Pancreas (tissue), 10 donors: ENCODE measurements at regions not wholly inside any gene's neighbourhood (a gene's known extent, or its start where the extent isn't known, plus 50 kb on each side); places are given as distances from the start of the nearest gene placed in this dataset.

Experiments
- ATAC-seq, 4 donors: fragments of 200-7000 bp; cut with Tn5 transposase; one replicate each; pipeline versions ENCODE4 v1.8.0 to v1.9.1; 2020; ENCODE audit warnings: mild to moderate bottlenecking in 4 of 4, moderate library complexity in 4 of 4
- DNase-seq, 6 donors: peaks; one replicate each; pipeline ENCODE4 v3.0.0-alpha.2; 2020
- FAIRE-seq: peaks from 2 replicates; lab custom pipeline; 2012; peaks lifted over from hg19 to GRCh38; lab: Jason Lieb, UNC
- H3K27ac ChIP-seq, 4 donors: fragments of 200-600 bp; sonication (generic); 1 replicate in 3 of 4; 2 replicates in 1 of 4; pipeline versions ENCODE4 v1.5.0 to v1.8.0; 2020
- H3K27me3 ChIP-seq, 4 donors: fragments of 200-600 bp; one replicate each; pipeline ENCODE4 v1.8.0; 2021
- H3K36me3 ChIP-seq, 3 donors: fragments of 200-600 bp; sonication (generic) in 1 of 3; one replicate each; pipeline versions ENCODE4 v1.5.0 to v1.8.0; 2020 to 2021
- H3K4me1 ChIP-seq, 3 donors: fragments of 200-600 bp; one replicate each; pipeline ENCODE4 v1.8.0; 2021
- H3K4me3 ChIP-seq, 4 donors: fragments of 200-600 bp; sonication (generic) in 2 of 4; one replicate each; pipeline versions ENCODE4 v1.5.0 to v1.8.0; 2020 to 2021
- H3K9me3 ChIP-seq, 4 donors: fragments of 200-600 bp; one replicate each; pipeline ENCODE4 v1.8.0; 2021
- CTCF ChIP-seq, 4 donors: fragments of 200-600 bp; sonication (generic) in 3 of 4; IDR thresholded peaks; one replicate each; pipeline versions ENCODE4 v1.5.0 to v1.8.0; 2021; ENCODE audit warnings: antibody characterized with exemption in 4 of 4
- WGBS, 2 donors: extraction: QIAGEN DNeasy Blood & Tissue Kit; methylation state at CpG; one replicate each; pipeline ENCODE4 v1.1.7; 2013; 5-methylcytosine and 5-hydroxymethylcytosine counted together
- intact Hi-C, 3 donors: fragments of 100-400 bp; cut with DNase I; formaldehyde crosslinking; loops; one replicate each; pipeline versions ENCODE4 v1.11.1 to v1.14.2; 2022
- donor health status: healthy with polysubstance abuse.
- donor health status: DM: no; HTN: no; CAD: no; lungs with moderate emphysema.
- donor health status: DM: no; HTN: no; CAD: no.
- donor health status: control.
- donor health status: control.
- donor health status: Bipolar disorder and iron deficiency.
- donor health status: DM: yes; HTN: yes; CAD: no.
- donor health status: DM: no; HTN: no; CAD: no.
- donor health status: DM: no; HTN: no; CAD: no.
- donor health status: DM: yes; HTN: yes; CAD: no.

DNA sequence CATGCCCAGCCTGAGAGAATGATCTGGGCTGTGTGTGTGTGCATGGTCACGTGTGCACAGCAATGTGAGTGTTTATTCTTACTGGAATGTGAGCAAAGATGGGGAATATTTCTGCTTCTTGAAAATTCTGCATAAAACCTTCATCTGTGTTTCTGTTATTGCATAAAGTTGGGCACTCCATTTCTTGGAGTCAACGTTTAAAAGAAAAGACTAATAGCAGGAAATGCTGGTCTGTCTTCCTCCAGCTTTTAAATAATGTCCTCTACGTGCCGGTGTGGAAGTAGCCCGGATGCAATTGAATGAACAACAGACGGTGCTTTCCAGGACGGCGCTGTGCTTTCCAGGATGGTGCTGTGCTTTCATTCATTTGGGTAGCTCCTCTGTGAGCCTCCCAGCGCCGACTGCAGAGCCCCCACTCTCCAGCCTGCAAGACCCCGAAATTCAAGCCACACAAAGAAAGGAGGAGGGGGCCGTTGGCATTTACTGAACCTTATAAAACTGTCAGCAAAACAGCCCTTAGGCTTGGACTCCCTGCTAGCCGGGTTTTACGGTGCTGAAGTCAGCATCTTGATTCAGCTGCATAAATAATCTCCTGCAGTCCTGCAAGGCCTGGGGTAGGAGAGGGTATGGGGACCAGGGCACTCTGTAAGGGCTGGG is 158.2 kb upstream of the PRKCQ start:
- DNase-seq (no peak), ATAC-seq (peak in 3 of 4 donors; percentile 38 to 62 (median 58)), FAIRE-seq (no peak)
- peaks cover 0 to 4% (median 0%) of the 10 kb centered on the region in 4 donors for H3K27me3 ChIP-seq
- H3K27ac ChIP-seq: no peak overlapping the region
- no peaks in the 10 kb centered on the region for H3K9me3 ChIP-seq
- intact Hi-C loops: no loop called here
- no peaks in the 10 kb centered on the region for H3K36me3 ChIP-seq
- no peaks in the 10 kb centered on the region for H3K4me1 ChIP-seq
- no peak for TF ChIP-seq CTCF (IDR thresholded peaks at IDR 0.05)
- no peak overlapping the region for H3K4me3 ChIP-seq
- 23 to 29% methylated on average over 14 of the region's 14 CpGs for WGBS, 2 donors

DNA sequence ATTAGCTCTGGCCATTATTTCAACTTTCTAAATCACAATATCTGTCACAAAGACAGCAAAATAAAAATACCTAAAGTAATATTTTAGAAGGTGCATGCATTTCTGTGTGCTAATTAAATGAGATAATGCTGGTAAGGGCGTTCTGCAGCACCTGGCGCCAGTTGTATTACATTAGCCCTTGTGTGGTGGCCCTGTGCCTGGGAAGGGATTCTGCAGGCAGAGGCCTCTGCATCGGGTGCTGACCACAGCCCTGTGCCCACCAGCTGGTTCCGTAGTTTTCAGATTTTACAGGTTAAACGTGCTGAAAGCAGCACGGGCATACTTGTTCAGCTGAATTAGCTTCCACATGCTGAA is 157.7 kb upstream of the PRKCQ start:
- WGBS, 2 donors: 51% methylated on average over 6 of the region's 6 CpGs
- Histone ChIP-seq H3K27ac (no peak overlapping the region), H3K9me3 (no peaks in the 10 kb centered on the region), H3K27me3 (peaks cover 0 to 4% (median 0%) of the 10 kb centered on the region in 4 donors), H3K4me1 (no peaks in the 10 kb centered on the region), H3K4me3 (no peak overlapping the region), H3K36me3 (no peaks in the 10 kb centered on the region)
- no peak for FAIRE-seq
- no peak for TF ChIP-seq CTCF (IDR thresholded peaks at IDR 0.05)
- DNase-seq: no peak
- ATAC-seq: no peak
- intact Hi-C loops: no loop called here

DNA sequence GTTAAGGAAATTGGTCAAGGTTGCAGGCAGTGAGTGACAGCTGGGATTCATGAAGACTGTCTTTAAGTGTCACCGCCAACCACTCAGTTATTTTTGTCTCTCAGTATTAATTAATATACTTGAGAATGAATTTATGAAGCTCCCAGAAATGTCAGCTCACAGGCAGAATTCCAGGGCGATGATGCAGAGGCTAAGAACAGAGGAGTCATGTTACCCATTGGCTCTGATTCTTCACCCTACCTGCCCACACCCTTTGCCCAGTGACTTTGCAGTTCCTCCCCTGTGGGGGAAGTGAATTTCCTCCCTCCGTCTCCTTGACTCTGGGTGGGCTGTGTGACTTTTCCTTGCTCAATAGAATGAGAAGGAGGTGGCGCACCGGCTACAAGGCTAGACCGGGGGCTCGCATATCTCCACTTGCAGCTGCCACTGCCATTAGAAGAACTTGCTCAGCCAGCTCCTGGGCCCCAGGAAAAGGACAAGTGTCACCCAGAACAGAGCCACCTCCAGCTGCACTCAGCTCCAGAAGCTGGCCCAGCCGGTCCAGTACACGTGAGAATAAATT is 157.1 kb upstream of the PRKCQ start:
- Histone ChIP-seq H3K36me3 (no peaks in the 10 kb centered on the region), H3K27ac (no peak overlapping the region), H3K9me3 (no peaks in the 10 kb centered on the region), H3K4me3 (no peak overlapping the region), H3K27me3 (peaks cover 0 to 4% (median 0%) of the 10 kb centered on the region in 4 donors), H3K4me1 (no peaks in the 10 kb centered on the region)
- TF ChIP-seq CTCF (IDR thresholded peaks at IDR 0.05): no peak
- DNase-seq: no peak
- intact Hi-C loops: no loop called here
- 45 to 55% methylated on average over 9 of the region's 9 CpGs for WGBS, 2 donors
- FAIRE-seq: no peak
- peak in 3 of 4 donors; percentile 40 to 65 (median 52) for ATAC-seq

DNA sequence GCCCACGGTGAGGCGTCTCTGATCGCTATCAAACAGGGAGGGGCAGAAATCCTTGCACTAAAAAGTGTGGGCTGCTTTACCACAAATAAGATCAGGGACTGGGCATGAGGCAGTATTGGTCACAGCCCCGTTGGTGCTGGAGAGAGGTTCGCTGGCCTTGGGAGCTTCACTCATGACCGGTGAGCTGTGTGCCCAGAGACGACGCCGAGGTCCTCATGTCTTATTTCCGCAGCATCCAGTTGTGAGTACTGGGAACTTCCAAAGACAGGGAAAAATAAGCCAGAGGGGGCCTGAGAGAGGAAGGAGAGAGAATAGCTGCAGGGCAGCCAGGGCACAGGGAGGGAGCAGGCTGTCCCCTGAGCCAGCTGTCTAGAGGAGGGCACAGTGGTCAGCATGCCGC is 154.2 kb upstream of the PRKCQ start:
- Histone ChIP-seq H3K27ac (no peak overlapping the region), H3K36me3 (no peaks in the 10 kb centered on the region), H3K4me3 (no peak overlapping the region), H3K27me3 (peaks cover 0 to 4% (median 0%) of the 10 kb centered on the region in 4 donors), H3K9me3 (no peaks in the 10 kb centered on the region), H3K4me1 (no peaks in the 10 kb centered on the region)
- intact Hi-C loops: no loop called here
- FAIRE-seq (no peak), DNase-seq (no peak), ATAC-seq (no peak)
- no peak for TF ChIP-seq CTCF (IDR thresholded peaks at IDR 0.05)
- 67 to 76% methylated on average over 11 of the region's 11 CpGs for WGBS, 2 donors

DNA sequence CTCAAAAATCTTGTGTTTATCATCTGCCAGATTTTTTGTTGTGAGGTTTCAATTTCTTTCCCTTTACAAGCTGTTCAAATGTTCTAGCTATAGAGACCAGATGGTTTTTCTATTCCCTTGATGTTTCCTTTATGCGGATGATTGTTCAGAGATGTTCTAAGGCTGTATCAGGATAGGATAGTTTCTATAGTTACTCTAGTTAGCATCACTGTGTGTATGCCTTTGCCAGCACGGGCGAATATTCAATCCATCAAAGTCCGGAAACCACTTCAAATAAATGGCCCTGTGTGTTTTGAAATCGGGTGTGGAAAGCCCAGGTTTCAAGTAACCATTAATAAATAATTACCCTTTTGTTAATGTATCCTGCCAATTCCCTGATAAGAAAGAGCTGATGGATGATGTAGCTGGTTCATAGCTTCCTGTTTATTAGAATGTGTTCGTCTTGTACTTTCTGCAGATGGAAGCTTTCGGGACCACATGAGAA is 149.8 kb upstream of the PRKCQ start:
- Histone ChIP-seq H3K4me3 (no peak overlapping the region), H3K36me3 (no peaks in the 10 kb centered on the region), H3K27ac (no peak overlapping the region), H3K27me3 (peaks cover 0 to 11% (median 0%) of the 10 kb centered on the region in 4 donors), H3K9me3 (no peaks in the 10 kb centered on the region), H3K4me1 (no peaks in the 10 kb centered on the region)
- FAIRE-seq (no peak), ATAC-seq (peak in 3 of 4 donors; percentile 46 to 79 (median 66)), DNase-seq (no peak)
- intact Hi-C loops: no loop called here
- TF ChIP-seq CTCF (IDR thresholded peaks at IDR 0.05): no peak
- WGBS, 2 donors: 7 to 8% methylated on average over 7 of the region's 7 CpGs
